ENCODE measurements at regions not wholly inside any gene's neighbourhood (a gene's known extent, or its start where the extent isn't known, plus 50 kb on each side); places are given as distances from the start of the nearest gene placed in this dataset.

- H3K9me3 ChIP-seq = no peaks in the 10 kb centered on the region
- H3K4me3 ChIP-seq = no peak overlapping the region
- no peaks in the 10 kb centered on the region for H3K27me3 ChIP-seq (ENCODE audit: insufficient read depth in 3 of 3, low read length in 2 of 3)
- 88 to 92% (median 90%) methylated on average over 2 of the region's 2 CpGs for WGBS, 3 donors
- intact Hi-C loops (cut with DNase I) = no loop called here
- no peak for TF ChIP-seq CTCF (IDR thresholded peaks at IDR 0.05)
- ATAC-seq (no peak), DNase-seq (no peak)
- no peak overlapping the region for H3K27ac ChIP-seq
- no peaks in the 10 kb centered on the region for H3K36me3 ChIP-seq (ENCODE audit: insufficient read depth in 1 of 2, low read depth in 1 of 2)
- H3K4me1 ChIP-seq = peaks cover 7% of the 10 kb centered on the region
Measured at GRCh38 chr13:74036373-74036772, 97.8 kb downstream of the KLF12 start.

- Histone ChIP-seq H3K4me1 (peaks cover 7% of the 10 kb centered on the region), H3K27ac (no peak overlapping the region), H3K9me3 (no peaks in the 10 kb centered on the region), H3K27me3 (ENCODE audit: insufficient read depth in 3 of 3, low read length in 2 of 3) (no peaks in the 10 kb centered on the region), H3K36me3 (ENCODE audit: insufficient read depth in 1 of 2, low read depth in 1 of 2) (no peaks in the 10 kb centered on the region), H3K4me3 (no peak overlapping the region)
- intact Hi-C loops (cut with DNase I) = no loop called here
- WGBS, 3 donors = 88 to 96% (median 91%) methylated on average over 3 of the region's 3 CpGs
- no peak for TF ChIP-seq CTCF (IDR thresholded peaks at IDR 0.05)
- no peak for ATAC-seq
- DNase-seq = no peak
Measured at GRCh38 chr13:74035896-74036295, 98.3 kb downstream of the KLF12 start.

- Histone ChIP-seq H3K4me1 (no peaks in the 10 kb centered on the region), H3K9me3 (no peaks in the 10 kb centered on the region), H3K27me3 (ENCODE audit: insufficient read depth in 3 of 3, low read length in 2 of 3) (no peaks in the 10 kb centered on the region), H3K36me3 (ENCODE audit: insufficient read depth in 1 of 2, low read depth in 1 of 2) (no peaks in the 10 kb centered on the region), H3K4me3 (peak overlapping the region; percentile 29), H3K27ac (no peak overlapping the region)
- no peak for TF ChIP-seq CTCF (IDR thresholded peaks at IDR 0.05)
- intact Hi-C loops (cut with DNase I) = no loop called here
- 90 to 95% (median 90%) methylated on average over 4 of the region's 4 CpGs for WGBS, 3 donors
- no peak for ATAC-seq
- DNase-seq = no peak
Measured at GRCh38 chr13:74032325-74032724, 101.9 kb downstream of the KLF12 start.

- Histone ChIP-seq H3K27ac (no peak overlapping the region), H3K4me3 (no peak overlapping the region), H3K27me3 (ENCODE audit: insufficient read depth in 3 of 3, low read length in 2 of 3) (no peaks in the 10 kb centered on the region), H3K9me3 (no peaks in the 10 kb centered on the region), H3K36me3 (ENCODE audit: insufficient read depth in 1 of 2, low read depth in 1 of 2) (no peaks in the 10 kb centered on the region), H3K4me1 (no peaks in the 10 kb centered on the region)
- no peak for TF ChIP-seq CTCF (IDR thresholded peaks at IDR 0.05)
- no peak for ATAC-seq
- DNase-seq = no peak
- 94 to 97% (median 96%) methylated on average over 4 of the region's 4 CpGs for WGBS, 3 donors
- intact Hi-C loops (cut with DNase I) = no loop called here
Measured at GRCh38 chr13:74027161-74027779, 106.9 kb downstream of the KLF12 start.

- no peak overlapping the region for H3K4me3 ChIP-seq
- TF ChIP-seq CTCF (IDR thresholded peaks at IDR 0.05) = no peak
- no peaks in the 10 kb centered on the region for H3K9me3 ChIP-seq
- DNase-seq (no peak), ATAC-seq (no peak)
- 52 to 64% (median 60%) methylated on average over 4 of the region's 4 CpGs for WGBS, 3 donors
- H3K36me3 ChIP-seq (ENCODE audit: insufficient read depth in 1 of 2, low read depth in 1 of 2) = no peaks in the 10 kb centered on the region
- no peaks in the 10 kb centered on the region for H3K27me3 ChIP-seq (ENCODE audit: insufficient read depth in 3 of 3, low read length in 2 of 3)
- no peaks in the 10 kb centered on the region for H3K4me1 ChIP-seq
- intact Hi-C loops (cut with DNase I) = no loop called here
- no peak overlapping the region for H3K27ac ChIP-seq
Measured at GRCh38 chr13:74026753-74027152, 107.5 kb downstream of the KLF12 start.
